RWPE2 (cell line): ENCODE measurements at regions not wholly inside any gene's neighbourhood (a gene's known extent, or its start where the extent isn't known, plus 50 kb on each side); places are given as distances from the start of the nearest gene placed in this dataset.

Experiments
- ATAC-seq: fragments of 200-7000 bp; cut with Tn5 transposase; 3 replicates; pipeline ENCODE4 v1.9.1; 2021; ENCODE audit warnings: low read depth
- DNase-seq: peaks from one replicate; pipeline ENCODE4 v3.0.0-alpha.2; 2020; ENCODE audit warnings: low spot score
- H3K27ac ChIP-seq: fragments of 450-650 bp; 2 replicates; pipeline ENCODE4 v1.5.1; 2017; ENCODE audit warnings: mild to moderate bottlenecking; ENCODE audit not compliant: poor library complexity, severe bottlenecking
- H3K27me3 ChIP-seq: fragments of 250-450 bp; sonication (Bioruptor Pico); 2 replicates; pipeline ENCODE4 v1.5.1; 2021; ENCODE audit warnings: mild to moderate bottlenecking, moderate library complexity; ENCODE audit not compliant: insufficient read depth, poor library complexity, severe bottlenecking
- H3K36me3 ChIP-seq: fragments of 250-450 bp; sonication (Bioruptor Pico); 2 replicates; pipeline ENCODE4 v1.5.1; 2020; ENCODE audit warnings: low read depth, mild to moderate bottlenecking, moderate library complexity
- H3K4me1 ChIP-seq: fragments of 250-450 bp; sonication (Bioruptor Pico); 2 replicates; pipeline ENCODE4 v1.5.1; 2021; ENCODE audit warnings: mild to moderate bottlenecking, moderate library complexity; ENCODE audit not compliant: insufficient read depth, poor library complexity, severe bottlenecking
- H3K4me3 ChIP-seq: fragments of 250-450 bp; sonication (Bioruptor Pico); 2 replicates; pipeline ENCODE4 v1.5.1; 2021; ENCODE audit warnings: mild to moderate bottlenecking, moderate library complexity; ENCODE audit not compliant: severe bottlenecking
- H3K9me3 ChIP-seq: fragments of 250-450 bp; sonication (Bioruptor Pico); 2 replicates; pipeline ENCODE4 v1.5.1; 2021; ENCODE audit warnings: mild to moderate bottlenecking, moderate library complexity; ENCODE audit not compliant: severe bottlenecking
- TF ChIP-seq, protein P1 (sequence below): fragments of 450-650 bp; IDR thresholded peaks from one replicate; pipeline ENCODE4 v1.5.1; 2017; ENCODE audit warnings: mild to moderate bottlenecking, moderate library complexity; ENCODE audit not compliant: poor library complexity, severe bottlenecking

DNA sequence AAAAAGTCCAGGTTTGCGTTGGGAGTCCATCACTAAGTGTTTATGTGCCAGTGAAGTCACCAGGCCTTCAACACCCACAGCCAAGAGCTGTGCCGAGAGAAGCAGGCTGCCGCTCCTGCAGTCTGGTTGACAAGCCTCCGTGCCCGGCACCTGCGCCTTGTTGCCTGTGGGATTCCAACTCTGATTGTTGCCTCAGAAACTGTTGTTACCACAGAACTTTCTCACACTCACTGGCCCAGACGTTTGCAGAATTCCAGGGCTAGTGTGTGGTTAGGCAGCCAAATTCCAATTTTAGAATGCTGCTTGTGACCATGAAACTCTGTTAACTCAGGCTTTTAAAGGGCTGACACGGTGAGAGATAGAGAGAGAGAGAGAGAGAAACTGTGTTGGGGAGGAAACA lies 119.5 kb upstream of the LIMCH1 start:
- DNase-seq (no peak), ATAC-seq (no peak; the same call in 2 of the 3 replicates)
- Histone ChIP-seq H3K27me3 (no peaks in the 10 kb centered on the region), H3K36me3 (peaks cover 7% of the 10 kb centered on the region; the same call in 1 of the 2 replicates), H3K27ac (no peak overlapping the region), H3K9me3 (no peaks in the 10 kb centered on the region), H3K4me3 (no peak overlapping the region), H3K4me1 (peaks cover 5% of the 10 kb centered on the region)
- TF ChIP-seq, protein P1, sequence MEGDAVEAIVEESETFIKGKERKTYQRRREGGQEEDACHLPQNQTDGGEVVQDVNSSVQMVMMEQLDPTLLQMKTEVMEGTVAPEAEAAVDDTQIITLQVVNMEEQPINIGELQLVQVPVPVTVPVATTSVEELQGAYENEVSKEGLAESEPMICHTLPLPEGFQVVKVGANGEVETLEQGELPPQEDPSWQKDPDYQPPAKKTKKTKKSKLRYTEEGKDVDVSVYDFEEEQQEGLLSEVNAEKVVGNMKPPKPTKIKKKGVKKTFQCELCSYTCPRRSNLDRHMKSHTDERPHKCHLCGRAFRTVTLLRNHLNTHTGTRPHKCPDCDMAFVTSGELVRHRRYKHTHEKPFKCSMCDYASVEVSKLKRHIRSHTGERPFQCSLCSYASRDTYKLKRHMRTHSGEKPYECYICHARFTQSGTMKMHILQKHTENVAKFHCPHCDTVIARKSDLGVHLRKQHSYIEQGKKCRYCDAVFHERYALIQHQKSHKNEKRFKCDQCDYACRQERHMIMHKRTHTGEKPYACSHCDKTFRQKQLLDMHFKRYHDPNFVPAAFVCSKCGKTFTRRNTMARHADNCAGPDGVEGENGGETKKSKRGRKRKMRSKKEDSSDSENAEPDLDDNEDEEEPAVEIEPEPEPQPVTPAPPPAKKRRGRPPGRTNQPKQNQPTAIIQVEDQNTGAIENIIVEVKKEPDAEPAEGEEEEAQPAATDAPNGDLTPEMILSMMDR: no peak

DNA sequence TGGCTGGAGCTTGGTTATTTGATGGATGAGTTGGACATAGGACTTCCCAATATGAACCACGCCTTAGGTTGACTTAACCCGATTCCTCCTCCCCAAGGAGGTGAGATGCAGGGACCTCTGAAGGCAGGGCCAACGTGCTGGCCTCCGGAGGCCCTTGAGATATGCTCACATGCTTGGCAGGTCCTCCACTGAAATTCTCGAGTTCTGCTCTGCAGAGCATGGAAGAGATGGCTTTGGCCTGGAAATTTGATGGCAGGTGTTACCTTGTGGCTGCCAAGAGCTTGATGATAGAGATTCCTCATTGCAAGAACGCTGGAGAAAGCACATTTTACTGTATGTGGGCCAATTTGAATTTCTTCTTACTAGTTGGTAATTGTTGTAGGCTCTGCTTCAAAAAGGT lies 117.4 kb upstream of the LIMCH1 start:
- H3K4me1 ChIP-seq: no peaks in the 10 kb centered on the region
- no peak for DNase-seq
- no peak overlapping the region for H3K4me3 ChIP-seq
- no peak overlapping the region for H3K27ac ChIP-seq
- H3K9me3 ChIP-seq: no peaks in the 10 kb centered on the region
- H3K27me3 ChIP-seq: no peaks in the 10 kb centered on the region
- peaks cover 7% of the 10 kb centered on the region; the same call in 1 of the 2 replicates for H3K36me3 ChIP-seq
- no peak for ATAC-seq
- TF ChIP-seq, protein P1: no peak

DNA sequence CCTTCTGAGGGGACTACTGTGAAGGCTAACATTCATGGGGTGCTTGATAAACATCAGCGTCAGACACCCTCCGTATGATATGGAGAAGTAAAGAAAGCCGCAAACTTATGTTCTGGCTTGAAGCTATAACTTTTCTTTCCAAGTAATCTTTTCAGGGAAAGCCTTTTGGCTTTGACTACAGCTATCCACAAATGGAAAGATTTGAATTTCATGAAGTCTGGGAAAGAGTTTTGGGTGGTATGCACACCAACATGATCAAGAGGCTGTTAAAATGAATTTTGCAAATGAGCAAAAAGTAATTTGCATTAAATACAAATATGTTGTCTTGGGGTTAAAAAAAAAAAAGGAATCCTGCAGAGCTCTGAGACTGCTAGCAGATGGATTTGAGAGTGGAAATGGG lies 114.8 kb upstream of the LIMCH1 start:
- Histone ChIP-seq H3K27ac (no peak overlapping the region), H3K4me1 (no peaks in the 10 kb centered on the region), H3K27me3 (no peaks in the 10 kb centered on the region), H3K36me3 (peaks cover 7% of the 10 kb centered on the region; the same call in 1 of the 2 replicates), H3K4me3 (no peak overlapping the region), H3K9me3 (no peaks in the 10 kb centered on the region)
- no peak for DNase-seq
- ATAC-seq: no peak
- TF ChIP-seq, protein P1: no peak

DNA sequence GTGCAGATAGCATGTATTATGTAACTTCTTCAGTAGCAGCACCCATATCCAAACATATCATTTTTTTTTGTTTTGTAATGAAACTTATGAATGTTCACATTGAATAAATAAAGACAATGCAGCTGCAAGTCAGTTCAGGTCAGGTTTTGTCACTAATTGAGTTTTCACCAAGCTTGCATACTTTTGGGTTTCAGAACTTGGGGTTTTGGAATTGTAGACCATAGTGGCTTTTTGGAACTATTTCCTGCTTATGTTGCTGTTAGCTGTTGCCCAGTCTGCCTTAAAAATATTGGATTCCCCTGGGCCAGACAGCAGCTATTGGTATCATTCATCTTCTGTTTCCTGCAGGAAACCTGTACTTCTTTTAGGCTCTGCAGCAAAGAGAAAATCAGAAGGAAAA lies 113.4 kb upstream of the LIMCH1 start:
- TF ChIP-seq, protein P1: no peak
- Histone ChIP-seq H3K4me1 (no peaks in the 10 kb centered on the region), H3K27ac (no peak overlapping the region), H3K9me3 (no peaks in the 10 kb centered on the region), H3K36me3 (peaks cover 7% of the 10 kb centered on the region; the same call in 1 of the 2 replicates), H3K27me3 (no peaks in the 10 kb centered on the region), H3K4me3 (no peak overlapping the region)
- no peak for ATAC-seq
- DNase-seq: no peak

DNA sequence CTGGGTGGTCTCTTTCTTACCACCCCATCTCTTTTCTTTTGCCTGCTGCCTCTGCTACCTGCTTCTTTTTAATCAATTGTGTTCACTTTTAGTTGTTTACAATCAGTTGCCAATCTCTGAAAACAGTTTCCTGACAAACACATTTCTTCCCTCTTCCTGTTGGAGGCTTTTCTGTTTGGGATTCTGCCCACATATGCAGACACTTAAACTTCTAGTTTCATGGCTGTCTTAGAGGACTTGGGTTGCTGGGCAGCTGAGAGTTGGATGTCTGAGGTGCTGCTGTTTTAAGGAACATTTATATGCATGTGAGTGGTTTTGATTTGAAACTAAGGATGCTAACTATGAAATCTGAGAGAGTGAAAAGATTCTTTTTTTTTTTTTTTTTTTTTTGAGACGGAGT lies 112.3 kb upstream of the LIMCH1 start:
- TF ChIP-seq, protein P1: no peak
- no peak for ATAC-seq
- H3K4me1 ChIP-seq: no peaks in the 10 kb centered on the region

More for the DNA sequence above, 112.3 kb upstream of the LIMCH1 start:
- no peaks in the 10 kb centered on the region for H3K36me3 ChIP-seq
- H3K4me3 ChIP-seq: no peak overlapping the region
- DNase-seq: no peak
- H3K9me3 ChIP-seq: no peaks in the 10 kb centered on the region
- H3K27me3 ChIP-seq: no peaks in the 10 kb centered on the region
- H3K27ac ChIP-seq: no peak overlapping the region
